Ovary (tissue), 7 donors: ENCODE measurements at regions not wholly inside any gene's neighbourhood (a gene's known extent, or its start where the extent isn't known, plus 50 kb on each side); places are given as distances from the start of the nearest gene placed in this dataset.

Experiments used
- DNase-seq, 5 donors: peaks; one replicate each; pipeline ENCODE4 v3.0.0-alpha.2; 2019 to 2020
- H3K27ac ChIP-seq, 2 donors: fragments of 200-600 bp; one replicate each; pipeline versions ENCODE4 v1.5.1 to v1.8.0; 2019 to 2022
- H3K27me3 ChIP-seq: fragments of 200-600 bp; one replicate; pipeline ENCODE4 v1.8.0; 2022
- H3K36me3 ChIP-seq: fragments of 200-600 bp; sonication (generic); one replicate; pipeline ENCODE4 v1.5.1; 2019
- H3K4me1 ChIP-seq: one replicate; pipeline ENCODE4 v1.8.1; 2013; ENCODE audit warnings: mild to moderate bottlenecking, moderate library complexity; ENCODE audit not compliant: insufficient read depth
- H3K4me3 ChIP-seq: fragments of 200-600 bp; sonication (generic); one replicate; pipeline ENCODE4 v1.5.1; 2017
- H3K9me3 ChIP-seq, 2 donors: fragments of 200-600 bp in 1 of 2; sonication (generic) in 1 of 2; one replicate each; pipeline versions ENCODE4 v1.5.1 to v1.8.1; 2013 to 2019; ENCODE audit warnings: mild to moderate bottlenecking in 1 of 2, moderate library complexity in 1 of 2
- CTCF ChIP-seq, 3 donors: fragments of 450-650 bp in 2 of 3; fragments of 200-600 bp in 1 of 3; IDR thresholded peaks; one replicate each; pipeline versions ENCODE4 v1.5.1 to v1.8.0; 2016 to 2022; ENCODE audit warnings: antibody characterized with exemption in 3 of 3, mild to moderate bottlenecking in 1 of 3
- EP300 ChIP-seq: sonication (generic); formaldehyde crosslinking; IDR thresholded peaks from one replicate; pipeline ENCODE4 v1.6.1; 2017; ENCODE audit warnings: antibody characterized with exemption
- POLR2A ChIP-seq: fragments of 450-650 bp; IDR thresholded peaks from one replicate; pipeline ENCODE4 v1.6.1; 2017; ENCODE audit warnings: antibody characterized with exemption, mild to moderate bottlenecking, moderate library complexity
- WGBS, 3 donors: extraction: QIAGEN DNeasy Blood & Tissue Kit in 1 of 3; methylation state at CpG; one replicate each; pipeline versions ENCODE4 v1.1.5 to v1.1.7; 2013 to 2017; 5-methylcytosine and 5-hydroxymethylcytosine counted together
- intact Hi-C, 4 donors: fragments of 100-400 bp; cut with DNase I; formaldehyde crosslinking; loops; one replicate each; pipeline versions ENCODE4 v1.11.0 to v1.15.1; 2022 to 2023
- donor health status: DM: no; HTN: no; CAD: no; lungs with moderate emphysema.
- donor health status: DM: no; HTN: no; CAD: no.
- donor health status: Bipolar disorder and iron deficiency.
- donor health status: DM: no; HTN: no; CAD: no.
- donor health status: DM: yes; HTN: yes; CAD: no.

- intact Hi-C loops = loop anchor here in 1 of 4 donors (5.0 kb wide), 1 partner anchor 388 kb away; no protein-coding TSS in a partner anchor
- TF ChIP-seq EP300 (no peak), CTCF (IDR thresholded peaks at IDR 0.05) (no peak), POLR2A (no peak)
- 51 to 68% (median 64%) methylated on average over 1 of the region's 1 CpG for WGBS, 3 donors
- Histone ChIP-seq H3K27me3 (no peaks in the 10 kb centered on the region), H3K4me1 (no peaks in the 10 kb centered on the region), H3K36me3 (no peaks in the 10 kb centered on the region), H3K9me3 (no peaks in the 10 kb centered on the region), H3K27ac (no peak overlapping the region), H3K4me3 (no peak overlapping the region)
- DNase-seq = no peak
These were observed 51.5 kb upstream of the TMEM200A start for GRCh38 chr6:130314271-130314670.

GRCh38 chr6:130313206-130313605, 52.6 kb upstream of the TMEM200A start:
- TF ChIP-seq EP300 (no peak), POLR2A (no peak), CTCF (IDR thresholded peaks at IDR 0.05) (no peak)
- Histone ChIP-seq H3K36me3 (no peaks in the 10 kb centered on the region), H3K27ac (no peak overlapping the region), H3K9me3 (no peaks in the 10 kb centered on the region), H3K4me3 (no peak overlapping the region), H3K4me1 (no peaks in the 10 kb centered on the region), H3K27me3 (no peaks in the 10 kb centered on the region)
- no peak for DNase-seq
- intact Hi-C loops = loop anchor here in 1 of 4 donors (5.0 kb wide), 1 partner anchor 389 kb away; no protein-coding TSS in a partner anchor
- 43 to 51% (median 48%) methylated on average over 4 of the region's 4 CpGs for WGBS, 3 donors

- DNase-seq = no peak
- Histone ChIP-seq H3K27ac (no peak overlapping the region), H3K36me3 (no peaks in the 10 kb centered on the region), H3K4me3 (no peak overlapping the region), H3K27me3 (no peaks in the 10 kb centered on the region), H3K4me1 (no peaks in the 10 kb centered on the region), H3K9me3 (no peaks in the 10 kb centered on the region)
- TF ChIP-seq EP300 (no peak), CTCF (IDR thresholded peaks at IDR 0.05) (no peak), POLR2A (no peak)
- intact Hi-C loops = no loop called here
These were observed 56.8 kb upstream of the TMEM200A start for GRCh38 chr6:130309028-130309427.

GRCh38 chr6:130307752-130308361, 58.0 kb upstream of the TMEM200A start:
- H3K4me3 ChIP-seq = no peak overlapping the region
- no peak overlapping the region for H3K27ac ChIP-seq
- no peaks in the 10 kb centered on the region for H3K9me3 ChIP-seq
- 8 to 16% (median 10%) methylated on average over 1 of the region's 1 CpG for WGBS, 3 donors
- H3K36me3 ChIP-seq = no peaks in the 10 kb centered on the region
- H3K27me3 ChIP-seq = no peaks in the 10 kb centered on the region
- intact Hi-C loops = no loop called here
- no peak for DNase-seq
- H3K4me1 ChIP-seq = no peaks in the 10 kb centered on the region
- TF ChIP-seq EP300 (no peak), CTCF (IDR thresholded peaks at IDR 0.05) (no peak), POLR2A (no peak)
